Liver (tissue), 8 donors: ENCODE measurements at regions not wholly inside any gene's neighbourhood (a gene's known extent, or its start where the extent isn't known, plus 50 kb on each side); places are given as distances from the start of the nearest gene placed in this dataset.

Experiments used
- DNase-seq: peaks from one replicate; pipeline ENCODE4 v3.0.0-alpha.2; 2017; ENCODE audit warnings: low spot score
- H3K27ac ChIP-seq, 2 donors: one replicate each; pipeline ENCODE4 v1.7.0; 2013; ENCODE audit warnings: inconsistent platforms in 2 of 2, low read length in 2 of 2, control low read depth in 1 of 2, low read depth in 1 of 2, mild to moderate bottlenecking in 1 of 2
- H3K27me3 ChIP-seq, 4 donors: one replicate each; pipeline versions ENCODE4 v1.6.1 to v1.7.0; 2013; ENCODE audit warnings: low read length in 3 of 4, inconsistent platforms in 1 of 4, mild to moderate bottlenecking in 1 of 4, moderate library complexity in 1 of 4; ENCODE audit not compliant: control insufficient read depth in 4 of 4, insufficient read depth in 4 of 4
- H3K36me3 ChIP-seq, 4 donors: one replicate each; pipeline versions ENCODE4 v1.6.1 to v1.7.0; 2013; ENCODE audit warnings: low read length in 3 of 4, mild to moderate bottlenecking in 3 of 4, low read depth in 1 of 4, moderate library complexity in 1 of 4; ENCODE audit not compliant: control insufficient read depth in 4 of 4, insufficient read depth in 3 of 4
- H3K4me1 ChIP-seq, 4 donors: one replicate each; pipeline versions ENCODE4 v1.6.1 to v1.7.0; 2013; ENCODE audit warnings: low read length in 3 of 4, mild to moderate bottlenecking in 3 of 4, moderate library complexity in 1 of 4; ENCODE audit not compliant: control insufficient read depth in 4 of 4, insufficient read depth in 4 of 4
- H3K4me3 ChIP-seq, 3 donors: one replicate each; pipeline versions ENCODE4 v1.6.1 to v1.7.0; 2013; ENCODE audit warnings: low read length in 3 of 3, control low read depth in 1 of 3, low read depth in 1 of 3, mild to moderate bottlenecking in 1 of 3
- H3K9ac ChIP-seq, 2 donors: one replicate each; pipeline ENCODE4 v1.7.0; 2013; ENCODE audit warnings: low read length in 2 of 2, mild to moderate bottlenecking in 2 of 2, moderate library complexity in 2 of 2, control low read depth in 1 of 2, low read depth in 1 of 2
- H3K9me3 ChIP-seq, 4 donors: one replicate each; pipeline versions ENCODE4 v1.6.1 to v1.7.0; 2013; ENCODE audit warnings: low read length in 3 of 4; ENCODE audit not compliant: control insufficient read depth in 4 of 4
- EGR1 ChIP-seq, 2 donors: IDR thresholded peaks; 2 replicates each; pipeline ENCODE4 v1.6.1; 2016 to 2018; ENCODE audit warnings: antibody characterized with exemption in 2 of 2, low read depth in 2 of 2
- FOXA2 ChIP-seq: IDR thresholded peaks from 2 replicates; pipeline ENCODE4 v1.6.1; 2016; ENCODE audit warnings: antibody characterized with exemption
- GABPA ChIP-seq, 2 donors: IDR thresholded peaks in 1 of 2; conservative IDR thresholded peaks in 1 of 2; 2 replicates each; pipeline ENCODE4 v1.6.1; 2016; ENCODE audit warnings: antibody characterized with exemption in 2 of 2, mild to moderate bottlenecking in 1 of 2, moderate library complexity in 1 of 2
- HNF4A ChIP-seq, 2 donors: conservative IDR thresholded peaks; 2 replicates each; pipeline ENCODE4 v1.6.1; 2016; ENCODE audit warnings: antibody characterized with exemption in 2 of 2, mild to moderate bottlenecking in 2 of 2
- HNF4G ChIP-seq: IDR thresholded peaks from 2 replicates; pipeline ENCODE4 v1.6.1; 2016; ENCODE audit warnings: antibody characterized with exemption
- JUND ChIP-seq, 2 donors: IDR thresholded peaks; 2 replicates each; pipeline ENCODE4 v1.6.1; 2016; ENCODE audit warnings: antibody characterized with exemption in 2 of 2
- NR2F2 ChIP-seq: IDR thresholded peaks from 2 replicates; pipeline ENCODE4 v1.6.1; 2016; ENCODE audit warnings: antibody characterized with exemption
- RAD21 ChIP-seq, 2 donors: IDR thresholded peaks; 2 replicates each; pipeline ENCODE4 v1.6.1; 2016; ENCODE audit warnings: antibody characterized with exemption in 2 of 2, mild to moderate bottlenecking in 2 of 2
- RXRA ChIP-seq, 2 donors: IDR thresholded peaks; 2 replicates each; pipeline ENCODE4 v1.6.1; 2017 to 2018; ENCODE audit warnings: antibody characterized with exemption in 2 of 2, mild to moderate bottlenecking in 1 of 2
- SP1 ChIP-seq: IDR thresholded peaks from 2 replicates; pipeline ENCODE4 v1.6.1; 2018; ENCODE audit warnings: antibody characterized with exemption, mild to moderate bottlenecking
- TAF1 ChIP-seq: conservative IDR thresholded peaks from 2 replicates; pipeline ENCODE4 v1.6.1; 2016; ENCODE audit warnings: antibody characterized with exemption, mild to moderate bottlenecking
- YY1 ChIP-seq: IDR thresholded peaks from 2 replicates; pipeline ENCODE4 v1.6.1; 2016; ENCODE audit warnings: antibody characterized with exemption, mild to moderate bottlenecking
- WGBS: extraction: QIAGEN DNeasy Blood & Tissue Kit; methylation state at CpG from one replicate; pipeline ENCODE4 v1.1.7; 2013; 5-methylcytosine and 5-hydroxymethylcytosine counted together
- TF ChIP-seq, protein P1 (sequence below): IDR thresholded peaks from 2 replicates; pipeline ENCODE4 v1.6.1; 2016; ENCODE audit warnings: antibody characterized with exemption
- TF ChIP-seq, protein P2 (sequence below): IDR thresholded peaks from 2 replicates; pipeline ENCODE4 v1.6.1; 2016; ENCODE audit warnings: antibody characterized with exemption, mild to moderate bottlenecking
- TF ChIP-seq, protein P3 (sequence below): fragments of 150-350 bp; IDR thresholded peaks from 2 replicates; pipeline ENCODE4 v1.5.1; 2017; ENCODE audit warnings: improper control_type of control experiment, low read depth, low read length; ENCODE audit not compliant: missing input control
- TF ChIP-seq, protein P4 (sequence below): IDR thresholded peaks from 2 replicates; pipeline ENCODE4 v1.6.1; 2016; ENCODE audit warnings: antibody characterized with exemption
- TF ChIP-seq, protein P5 (sequence below): IDR thresholded peaks from 2 replicates; pipeline ENCODE4 v1.6.1; 2016; ENCODE audit warnings: antibody characterized with exemption
- donor health status: healthy.
- donor health status: healthy.
- donor health status: healthy.
- donor health status: healthy.
- donor health status: healthy.

- Histone ChIP-seq H3K27me3 (no peaks in the 10 kb centered on the region), H3K4me3 (no peak overlapping the region), H3K36me3 (no peaks in the 10 kb centered on the region), H3K4me1 (no peaks in the 10 kb centered on the region), H3K9ac (no peak overlapping the region), H3K27ac (no peak overlapping the region), H3K9me3 (no peaks in the 10 kb centered on the region)
- TF ChIP-seq, protein P1, sequence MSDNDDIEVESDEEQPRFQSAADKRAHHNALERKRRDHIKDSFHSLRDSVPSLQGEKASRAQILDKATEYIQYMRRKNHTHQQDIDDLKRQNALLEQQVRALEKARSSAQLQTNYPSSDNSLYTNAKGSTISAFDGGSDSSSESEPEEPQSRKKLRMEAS, result no peak
- TF ChIP-seq SP1, result no peak
- TF ChIP-seq, protein P2, sequence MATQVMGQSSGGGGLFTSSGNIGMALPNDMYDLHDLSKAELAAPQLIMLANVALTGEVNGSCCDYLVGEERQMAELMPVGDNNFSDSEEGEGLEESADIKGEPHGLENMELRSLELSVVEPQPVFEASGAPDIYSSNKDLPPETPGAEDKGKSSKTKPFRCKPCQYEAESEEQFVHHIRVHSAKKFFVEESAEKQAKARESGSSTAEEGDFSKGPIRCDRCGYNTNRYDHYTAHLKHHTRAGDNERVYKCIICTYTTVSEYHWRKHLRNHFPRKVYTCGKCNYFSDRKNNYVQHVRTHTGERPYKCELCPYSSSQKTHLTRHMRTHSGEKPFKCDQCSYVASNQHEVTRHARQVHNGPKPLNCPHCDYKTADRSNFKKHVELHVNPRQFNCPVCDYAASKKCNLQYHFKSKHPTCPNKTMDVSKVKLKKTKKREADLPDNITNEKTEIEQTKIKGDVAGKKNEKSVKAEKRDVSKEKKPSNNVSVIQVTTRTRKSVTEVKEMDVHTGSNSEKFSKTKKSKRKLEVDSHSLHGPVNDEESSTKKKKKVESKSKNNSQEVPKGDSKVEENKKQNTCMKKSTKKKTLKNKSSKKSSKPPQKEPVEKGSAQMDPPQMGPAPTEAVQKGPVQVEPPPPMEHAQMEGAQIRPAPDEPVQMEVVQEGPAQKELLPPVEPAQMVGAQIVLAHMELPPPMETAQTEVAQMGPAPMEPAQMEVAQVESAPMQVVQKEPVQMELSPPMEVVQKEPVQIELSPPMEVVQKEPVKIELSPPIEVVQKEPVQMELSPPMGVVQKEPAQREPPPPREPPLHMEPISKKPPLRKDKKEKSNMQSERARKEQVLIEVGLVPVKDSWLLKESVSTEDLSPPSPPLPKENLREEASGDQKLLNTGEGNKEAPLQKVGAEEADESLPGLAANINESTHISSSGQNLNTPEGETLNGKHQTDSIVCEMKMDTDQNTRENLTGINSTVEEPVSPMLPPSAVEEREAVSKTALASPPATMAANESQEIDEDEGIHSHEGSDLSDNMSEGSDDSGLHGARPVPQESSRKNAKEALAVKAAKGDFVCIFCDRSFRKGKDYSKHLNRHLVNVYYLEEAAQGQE, result no peak
- TF ChIP-seq, protein P3, sequence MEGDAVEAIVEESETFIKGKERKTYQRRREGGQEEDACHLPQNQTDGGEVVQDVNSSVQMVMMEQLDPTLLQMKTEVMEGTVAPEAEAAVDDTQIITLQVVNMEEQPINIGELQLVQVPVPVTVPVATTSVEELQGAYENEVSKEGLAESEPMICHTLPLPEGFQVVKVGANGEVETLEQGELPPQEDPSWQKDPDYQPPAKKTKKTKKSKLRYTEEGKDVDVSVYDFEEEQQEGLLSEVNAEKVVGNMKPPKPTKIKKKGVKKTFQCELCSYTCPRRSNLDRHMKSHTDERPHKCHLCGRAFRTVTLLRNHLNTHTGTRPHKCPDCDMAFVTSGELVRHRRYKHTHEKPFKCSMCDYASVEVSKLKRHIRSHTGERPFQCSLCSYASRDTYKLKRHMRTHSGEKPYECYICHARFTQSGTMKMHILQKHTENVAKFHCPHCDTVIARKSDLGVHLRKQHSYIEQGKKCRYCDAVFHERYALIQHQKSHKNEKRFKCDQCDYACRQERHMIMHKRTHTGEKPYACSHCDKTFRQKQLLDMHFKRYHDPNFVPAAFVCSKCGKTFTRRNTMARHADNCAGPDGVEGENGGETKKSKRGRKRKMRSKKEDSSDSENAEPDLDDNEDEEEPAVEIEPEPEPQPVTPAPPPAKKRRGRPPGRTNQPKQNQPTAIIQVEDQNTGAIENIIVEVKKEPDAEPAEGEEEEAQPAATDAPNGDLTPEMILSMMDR, result no peak
- no peak for TF ChIP-seq TAF1
- DNase-seq, result no peak
- 82% methylated on average over 1 of the region's 1 CpG for WGBS
Observed at GRCh38 chr10:33945051-33945450, 610.6 kb upstream of the NRP1 start.

- H3K27ac ChIP-seq, result no peak overlapping the region
- no peak for TF ChIP-seq FOXA2
- TF ChIP-seq HNF4G, result no peak
- TF ChIP-seq, protein P2, result no peak
- no peak for TF ChIP-seq RXRA (IDR thresholded peaks at IDR 0.05)
- TF ChIP-seq, protein P3, result no peak
- TF ChIP-seq GABPA (IDR thresholded peaks at IDR 0.05 in 1 of 2, conservative IDR thresholded peaks at IDR 0.05 in 1 of 2), result no peak
- no peak for TF ChIP-seq EGR1 (IDR thresholded peaks at IDR 0.05; ENCODE audit: low read depth in 2 of 2)
- TF ChIP-seq, protein P1, result no peak
- TF ChIP-seq, protein P4, sequence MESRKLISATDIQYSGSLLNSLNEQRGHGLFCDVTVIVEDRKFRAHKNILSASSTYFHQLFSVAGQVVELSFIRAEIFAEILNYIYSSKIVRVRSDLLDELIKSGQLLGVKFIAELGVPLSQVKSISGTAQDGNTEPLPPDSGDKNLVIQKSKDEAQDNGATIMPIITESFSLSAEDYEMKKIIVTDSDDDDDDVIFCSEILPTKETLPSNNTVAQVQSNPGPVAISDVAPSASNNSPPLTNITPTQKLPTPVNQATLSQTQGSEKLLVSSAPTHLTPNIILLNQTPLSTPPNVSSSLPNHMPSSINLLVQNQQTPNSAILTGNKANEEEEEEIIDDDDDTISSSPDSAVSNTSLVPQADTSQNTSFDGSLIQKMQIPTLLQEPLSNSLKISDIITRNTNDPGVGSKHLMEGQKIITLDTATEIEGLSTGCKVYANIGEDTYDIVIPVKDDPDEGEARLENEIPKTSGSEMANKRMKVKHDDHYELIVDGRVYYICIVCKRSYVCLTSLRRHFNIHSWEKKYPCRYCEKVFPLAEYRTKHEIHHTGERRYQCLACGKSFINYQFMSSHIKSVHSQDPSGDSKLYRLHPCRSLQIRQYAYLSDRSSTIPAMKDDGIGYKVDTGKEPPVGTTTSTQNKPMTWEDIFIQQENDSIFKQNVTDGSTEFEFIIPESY, result no peak
- TF ChIP-seq HNF4A (conservative IDR thresholded peaks at IDR 0.05), result no peak
- no peak for TF ChIP-seq TAF1
- TF ChIP-seq SP1, result no peak
- no peak for TF ChIP-seq NR2F2
- no peak for TF ChIP-seq JUND (IDR thresholded peaks at IDR 0.05)
- TF ChIP-seq RAD21 (IDR thresholded peaks at IDR 0.05), result no peak
- TF ChIP-seq YY1, result no peak
- TF ChIP-seq, protein P5, sequence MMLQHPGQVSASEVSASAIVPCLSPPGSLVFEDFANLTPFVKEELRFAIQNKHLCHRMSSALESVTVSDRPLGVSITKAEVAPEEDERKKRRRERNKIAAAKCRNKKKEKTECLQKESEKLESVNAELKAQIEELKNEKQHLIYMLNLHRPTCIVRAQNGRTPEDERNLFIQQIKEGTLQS, result no peak
- H3K36me3 ChIP-seq, result no peaks in the 10 kb centered on the region
- no peak overlapping the region for H3K9ac ChIP-seq
- H3K4me1 ChIP-seq, result no peaks in the 10 kb centered on the region
- H3K27me3 ChIP-seq, result no peaks in the 10 kb centered on the region
- H3K9me3 ChIP-seq, result no peaks in the 10 kb centered on the region
- no peak overlapping the region for H3K4me3 ChIP-seq
- WGBS, result 84% methylated on average over 6 of the region's 6 CpGs
- DNase-seq, result no peak
Observed at GRCh38 chr10:33942508-33942907, 608.0 kb upstream of the NRP1 start.
